ENCODE measurements at regions not wholly inside any gene's neighbourhood (a gene's known extent, or its start where the extent isn't known, plus 50 kb on each side); places are given as distances from the start of the nearest gene placed in this dataset.

GRCh38 chr18:11304928-11305327, 155.6 kb upstream of the PIEZO2 start:
- 61 to 73% methylated on average over 4 of the region's 4 CpGs for WGBS, 2 donors

GRCh38 chr18:11296946-11297345, 147.6 kb upstream of the PIEZO2 start:
- DNase-seq (ENCODE audit: low spot score in 2 of 2), result no peak
- WGBS, 2 donors, result 78 to 81% methylated on average over 1 of the region's 1 CpG
- Histone ChIP-seq H3K4me1 (no peaks in the 10 kb centered on the region), H3K36me3 (no peaks in the 10 kb centered on the region), H3K4me3 (no peak overlapping the region), H3K27me3 (no peaks in the 10 kb centered on the region), H3K9me3 (peaks cover 0 to 17% (median 1%) of the 10 kb centered on the region in 4 donors), H3K27ac (no peak overlapping the region)
- no peak for TF ChIP-seq POLR2A (IDR thresholded peaks at IDR 0.05)
- no peak for TF ChIP-seq EP300 (IDR thresholded peaks at IDR 0.05)
- TF ChIP-seq CTCF (IDR thresholded peaks at IDR 0.05), result no peak

More at GRCh38 chr18:11304928-11305327, 155.6 kb upstream of the PIEZO2 start:
- no peak for TF ChIP-seq POLR2A (IDR thresholded peaks at IDR 0.05)
- no peak for TF ChIP-seq EP300 (IDR thresholded peaks at IDR 0.05)
- TF ChIP-seq CTCF (IDR thresholded peaks at IDR 0.05), result no peak
- no peaks in the 10 kb centered on the region for H3K4me1 ChIP-seq
- H3K4me3 ChIP-seq, result no peak overlapping the region
- peaks cover 0 to 23% (median 1%) of the 10 kb centered on the region in 4 donors for H3K9me3 ChIP-seq
- no peaks in the 10 kb centered on the region for H3K36me3 ChIP-seq
- H3K27me3 ChIP-seq, result no peaks in the 10 kb centered on the region
- no peak overlapping the region for H3K27ac ChIP-seq
- DNase-seq (ENCODE audit: low spot score in 2 of 2), result no peak

- no peak for DNase-seq (ENCODE audit: low spot score in 2 of 2)
- no peaks in the 10 kb centered on the region for H3K9me3 ChIP-seq
- no peak for TF ChIP-seq POLR2A (IDR thresholded peaks at IDR 0.05)
- no peak for TF ChIP-seq CTCF (IDR thresholded peaks at IDR 0.05)
- TF ChIP-seq EP300 (IDR thresholded peaks at IDR 0.05), result no peak
- H3K27me3 ChIP-seq, result no peaks in the 10 kb centered on the region
- H3K27ac ChIP-seq, result no peak overlapping the region
- no peaks in the 10 kb centered on the region for H3K36me3 ChIP-seq
- no peak overlapping the region for H3K4me3 ChIP-seq
- no peaks in the 10 kb centered on the region for H3K4me1 ChIP-seq
- 77 to 80% methylated on average over 2 of the region's 2 CpGs for WGBS, 2 donors
Measured at GRCh38 chr18:11293794-11294193, 144.4 kb upstream of the PIEZO2 start.

- TF ChIP-seq EP300 (IDR thresholded peaks at IDR 0.05) (no peak), POLR2A (IDR thresholded peaks at IDR 0.05) (no peak), CTCF (IDR thresholded peaks at IDR 0.05) (no peak)
- no peak overlapping the region for H3K4me3 ChIP-seq
- no peaks in the 10 kb centered on the region for H3K27me3 ChIP-seq
- H3K9me3 ChIP-seq, result no peaks in the 10 kb centered on the region
- H3K4me1 ChIP-seq, result no peaks in the 10 kb centered on the region
- no peaks in the 10 kb centered on the region for H3K36me3 ChIP-seq
- 45 to 58% methylated on average over 3 of the region's 3 CpGs for WGBS, 2 donors
- no peak overlapping the region for H3K27ac ChIP-seq
- no peak for DNase-seq (ENCODE audit: low spot score in 2 of 2)
Measured at GRCh38 chr18:11290786-11291185, 141.4 kb upstream of the PIEZO2 start.

GRCh38 chr18:11289248-11289647, 139.9 kb upstream of the PIEZO2 start:
- 93 to 94% methylated on average over 1 of the region's 1 CpG for WGBS, 2 donors
- no peak for DNase-seq (ENCODE audit: low spot score in 2 of 2)
- H3K36me3 ChIP-seq, result no peaks in the 10 kb centered on the region
- H3K4me3 ChIP-seq, result no peak overlapping the region
- H3K4me1 ChIP-seq, result no peaks in the 10 kb centered on the region
- no peak overlapping the region for H3K27ac ChIP-seq
- H3K27me3 ChIP-seq, result no peaks in the 10 kb centered on the region
- no peaks in the 10 kb centered on the region for H3K9me3 ChIP-seq
- TF ChIP-seq EP300 (IDR thresholded peaks at IDR 0.05) (no peak), CTCF (IDR thresholded peaks at IDR 0.05) (no peak), POLR2A (IDR thresholded peaks at IDR 0.05) (no peak)
